Activated T-helper 17 cell treated with anti-CD3 and anti-CD28 coated beads, Interleukin-2, amount 50 U/mL, for 72 hours (primary cell): ENCODE measurements at regions not wholly inside any gene's neighbourhood (a gene's known extent, or its start where the extent isn't known, plus 50 kb on each side); places are given as distances from the start of the nearest gene placed in this dataset.
"Not testable (repeated sequence)": the region's sequence is repeated elsewhere in the genome, so short reads cannot be mapped to it uniquely, and the experiment has no call there.

ENCODE experiments used
- ATAC-seq: fragments of 150-1000 bp; cut with Tn5 transposase; replicated peaks from 2 replicates; pipeline ENCODE4 v1.10.0; 2021; ENCODE audit warnings: mild to moderate bottlenecking, moderate library complexity
- H3K27ac Mint-ChIP-seq: one replicate; pipeline ENCODE4 v1.8.0; 2022; ENCODE audit warnings: mixed read lengths
- H3K27me3 Mint-ChIP-seq: one replicate; pipeline ENCODE4 v1.8.0; 2022; ENCODE audit warnings: mixed read lengths
- H3K36me3 Mint-ChIP-seq: one replicate; pipeline ENCODE4 v1.8.0; 2022; ENCODE audit warnings: low read depth, mild to moderate bottlenecking, mixed read lengths
- H3K4me1 Mint-ChIP-seq: one replicate; pipeline ENCODE4 v1.8.0; 2022; ENCODE audit warnings: mixed read lengths
- H3K4me3 Mint-ChIP-seq: one replicate; pipeline ENCODE4 v1.8.0; 2022; ENCODE audit warnings: mild to moderate bottlenecking, mixed read lengths
- H3K9me3 Mint-ChIP-seq: one replicate; pipeline ENCODE4 v1.8.0; 2022; ENCODE audit warnings: mixed read lengths

GRCh38 chr3:106086636-106087035 is 217.8 kb upstream of the CBLB start:
- ATAC-seq, result no peak
- Mint-ChIP-seq H3K27me3 (no peaks in the 10 kb centered on the region), H3K36me3 (no peaks in the 10 kb centered on the region), H3K4me3 (no peak overlapping the region), H3K27ac (no peak overlapping the region), H3K9me3 (no peaks in the 10 kb centered on the region), H3K4me1 (no peaks in the 10 kb centered on the region)

- Mint-ChIP-seq H3K27me3 (no peaks in the 10 kb centered on the region), H3K4me3 (no peak overlapping the region)
- ATAC-seq, result no peak
Observed at GRCh38 chr3:106088304-106088703, 219.5 kb upstream of the CBLB start.

DNA sequence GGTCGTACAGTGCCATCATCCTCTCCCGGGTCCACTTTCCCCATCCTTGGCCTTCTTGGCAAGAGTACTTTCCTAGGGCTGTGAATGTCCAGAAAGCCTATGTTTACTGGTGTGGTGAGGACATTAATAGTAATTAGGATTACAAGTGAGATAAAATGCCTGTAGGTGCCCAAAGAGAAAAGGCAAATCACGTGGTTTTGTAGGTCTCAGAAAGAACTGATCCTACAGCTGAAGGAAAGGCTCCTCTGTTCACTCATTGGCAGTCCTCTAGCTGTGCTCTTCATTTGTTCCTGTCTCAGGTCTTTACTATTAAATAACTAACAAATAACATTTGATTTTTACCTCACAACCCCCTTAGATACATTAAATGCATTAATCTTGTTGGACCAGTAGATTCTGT is 220.1 kb upstream of the CBLB start:
- no peak for ATAC-seq
- Mint-ChIP-seq H3K27ac (no peak overlapping the region), H3K36me3 (no peaks in the 10 kb centered on the region), H3K27me3 (no peaks in the 10 kb centered on the region), H3K9me3 (no peaks in the 10 kb centered on the region), H3K4me1 (no peaks in the 10 kb centered on the region), H3K4me3 (no peak overlapping the region)

More at GRCh38 chr3:106088304-106088703, 219.5 kb upstream of the CBLB start:
- Mint-ChIP-seq H3K9me3 (no peaks in the 10 kb centered on the region), H3K27ac (no peak overlapping the region), H3K4me1 (no peaks in the 10 kb centered on the region), H3K36me3 (no peaks in the 10 kb centered on the region)

DNA sequence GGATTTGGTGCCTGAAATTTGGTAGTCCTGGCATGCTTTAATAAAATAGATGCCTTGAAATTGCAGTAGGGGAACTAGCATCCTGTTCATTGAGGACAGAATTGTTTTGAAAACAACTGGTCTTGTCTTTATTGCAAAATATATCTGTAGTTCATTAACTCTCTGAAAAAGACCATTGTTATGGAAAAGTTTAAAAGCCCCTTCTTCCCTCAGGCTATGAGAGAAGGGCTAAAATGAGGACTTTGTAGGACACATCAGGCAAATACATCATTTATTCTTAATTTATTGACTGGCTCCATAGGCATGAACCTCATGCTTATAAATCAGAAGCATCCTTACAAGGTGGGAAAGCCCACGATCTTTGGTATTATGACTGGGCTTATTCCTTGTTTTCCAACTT is 221.0 kb upstream of the CBLB start:
- ATAC-seq, result no peak
- H3K27me3 Mint-ChIP-seq, result no peaks in the 10 kb centered on the region
- no peak overlapping the region for H3K4me3 Mint-ChIP-seq
- no peaks in the 10 kb centered on the region for H3K36me3 Mint-ChIP-seq
- no peaks in the 10 kb centered on the region for H3K4me1 Mint-ChIP-seq
- no peaks in the 10 kb centered on the region for H3K9me3 Mint-ChIP-seq
- H3K27ac Mint-ChIP-seq, result no peak overlapping the region

GRCh38 chr3:106092792-106093191 is 224.0 kb upstream of the CBLB start:
- H3K27ac Mint-ChIP-seq, result no peak overlapping the region
- H3K4me3 Mint-ChIP-seq, result no peak overlapping the region
- no peaks in the 10 kb centered on the region for H3K9me3 Mint-ChIP-seq
- ATAC-seq, result peak; percentile 95
- H3K36me3 Mint-ChIP-seq, result no peaks in the 10 kb centered on the region
- H3K4me1 Mint-ChIP-seq, result no peaks in the 10 kb centered on the region
- H3K27me3 Mint-ChIP-seq, result no peaks in the 10 kb centered on the region

- no peak for ATAC-seq
- no peaks in the 10 kb centered on the region for H3K27me3 Mint-ChIP-seq
- no peak overlapping the region for H3K4me3 Mint-ChIP-seq
- no peak overlapping the region for H3K27ac Mint-ChIP-seq
- H3K9me3 Mint-ChIP-seq, result no peaks in the 10 kb centered on the region
- H3K36me3 Mint-ChIP-seq, result no peaks in the 10 kb centered on the region
- H3K4me1 Mint-ChIP-seq, result no peaks in the 10 kb centered on the region
Observed at GRCh38 chr3:106093616-106094015, 224.8 kb upstream of the CBLB start.

GRCh38 chr3:106097817-106098435 is 229.1 kb upstream of the CBLB start:
- no peaks in the 10 kb centered on the region for H3K4me1 Mint-ChIP-seq
- H3K9me3 Mint-ChIP-seq, result peaks cover 8% of the 10 kb centered on the region
- ATAC-seq, result no peak
- H3K36me3 Mint-ChIP-seq, result no peaks in the 10 kb centered on the region
- H3K4me3 Mint-ChIP-seq, result no peak overlapping the region
- no peak overlapping the region for H3K27ac Mint-ChIP-seq
- H3K27me3 Mint-ChIP-seq, result no peaks in the 10 kb centered on the region

DNA sequence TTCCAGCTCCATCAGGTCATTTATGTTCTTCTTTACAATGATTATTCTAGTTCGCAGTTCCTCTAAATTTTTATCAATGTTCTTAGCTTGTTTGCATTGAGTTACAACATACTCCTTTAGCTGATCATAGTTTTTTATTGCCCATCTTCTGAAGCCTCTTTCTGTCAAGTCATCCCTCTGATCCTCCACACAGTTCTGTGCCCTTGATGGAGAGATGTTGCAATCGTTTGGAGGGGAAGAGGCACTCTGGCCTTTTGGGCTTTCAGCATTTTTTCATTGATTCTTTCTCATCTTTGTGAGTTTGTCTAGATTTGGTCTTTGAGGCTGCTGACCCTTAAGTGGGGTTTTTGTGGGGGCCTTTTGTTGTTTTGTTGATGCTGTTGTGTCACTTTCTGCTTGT is 234.6 kb upstream of the CBLB start:
- ATAC-seq, result no peak
- Mint-ChIP-seq H3K27me3 (no peaks in the 10 kb centered on the region), H3K4me1 (no peaks in the 10 kb centered on the region), H3K27ac (no peak overlapping the region), H3K36me3 (no peaks in the 10 kb centered on the region), H3K4me3 (no peak overlapping the region), H3K9me3 (peaks cover 8% of the 10 kb centered on the region)

- Mint-ChIP-seq H3K27me3 (no peaks in the 10 kb centered on the region), H3K4me1 (no peaks in the 10 kb centered on the region), H3K9me3 (peaks cover 8% of the 10 kb centered on the region), H3K36me3 (no peaks in the 10 kb centered on the region), H3K27ac (no peak overlapping the region), H3K4me3 (no peak overlapping the region)
- ATAC-seq, result no peak
Observed at GRCh38 chr3:106104078-106104477, 235.3 kb upstream of the CBLB start.

- ATAC-seq, result no peak
- Mint-ChIP-seq H3K27ac (peak overlapping the region; percentile 62), H3K27me3 (no peaks in the 10 kb centered on the region), H3K9me3 (no peaks in the 10 kb centered on the region), H3K4me3 (no peak overlapping the region), H3K36me3 (no peaks in the 10 kb centered on the region), H3K4me1 (no peaks in the 10 kb centered on the region)
Observed at GRCh38 chr3:106108925-106109324, 240.1 kb upstream of the CBLB start.

DNA sequence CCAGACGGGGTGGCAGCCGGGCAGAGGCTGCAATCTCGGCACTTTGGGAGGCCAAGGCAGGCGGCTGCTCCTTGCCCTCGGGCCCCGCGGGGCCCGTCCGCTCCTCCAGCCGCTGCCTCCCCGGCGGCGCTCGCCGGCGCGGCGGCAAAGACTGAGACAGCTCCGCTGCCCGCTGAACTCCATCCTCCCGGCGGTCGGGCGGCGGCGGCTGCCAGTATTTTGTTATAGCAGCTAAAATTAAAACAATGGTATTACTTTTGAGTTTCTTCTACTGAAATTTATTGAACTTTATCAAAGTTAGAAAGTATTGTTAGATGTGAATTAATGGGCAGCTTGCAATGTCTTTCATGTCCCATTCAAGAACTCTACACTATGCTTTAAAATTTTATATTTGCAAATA is 243.7 kb upstream of the CBLB start:
- H3K27ac Mint-ChIP-seq, ATAC-seq, H3K36me3 Mint-ChIP-seq, H3K27me3 Mint-ChIP-seq, H3K4me3 Mint-ChIP-seq, H3K9me3 Mint-ChIP-seq, H3K4me1 Mint-ChIP-seq: not testable (repeated sequence)

GRCh38 chr3:106113747-106114146 is 244.9 kb upstream of the CBLB start:
- Mint-ChIP-seq H3K27me3 (no peaks in the 10 kb centered on the region), H3K9me3 (no peaks in the 10 kb centered on the region), H3K4me1 (no peaks in the 10 kb centered on the region), H3K4me3 (no peak overlapping the region), H3K36me3 (no peaks in the 10 kb centered on the region), H3K27ac (no peak overlapping the region)
- ATAC-seq, result no peak

DNA sequence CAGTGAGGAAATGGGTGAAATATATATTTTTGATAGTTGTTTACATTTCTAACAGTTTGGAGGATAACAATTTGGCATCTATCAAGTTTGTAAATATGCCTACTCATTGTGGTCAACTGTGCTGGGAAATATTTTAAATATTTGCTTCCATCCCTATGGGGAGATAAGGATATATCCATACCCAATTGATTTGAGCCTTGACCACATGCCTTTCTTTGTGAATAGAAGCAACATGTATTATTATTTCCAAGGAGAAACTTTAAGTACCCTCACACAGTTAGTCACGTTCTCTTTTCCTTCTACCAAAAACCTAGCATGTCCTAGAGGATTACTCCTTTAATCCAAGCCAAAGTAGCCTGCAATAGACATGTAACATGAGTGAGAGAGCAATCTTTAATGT is 245.4 kb upstream of the CBLB start:
- no peaks in the 10 kb centered on the region for H3K27me3 Mint-ChIP-seq
- no peak for ATAC-seq
- no peaks in the 10 kb centered on the region for H3K4me1 Mint-ChIP-seq
- H3K36me3 Mint-ChIP-seq, result no peaks in the 10 kb centered on the region
- no peak overlapping the region for H3K27ac Mint-ChIP-seq
- no peak overlapping the region for H3K4me3 Mint-ChIP-seq
- no peaks in the 10 kb centered on the region for H3K9me3 Mint-ChIP-seq

- Mint-ChIP-seq H3K36me3 (no peaks in the 10 kb centered on the region), H3K27me3 (no peaks in the 10 kb centered on the region), H3K9me3 (no peaks in the 10 kb centered on the region), H3K27ac (no peak overlapping the region), H3K4me1 (peaks cover 6% of the 10 kb centered on the region), H3K4me3 (no peak overlapping the region)
- ATAC-seq, result no peak
Observed at GRCh38 chr3:106114848-106115247, 246.0 kb upstream of the CBLB start.

DNA sequence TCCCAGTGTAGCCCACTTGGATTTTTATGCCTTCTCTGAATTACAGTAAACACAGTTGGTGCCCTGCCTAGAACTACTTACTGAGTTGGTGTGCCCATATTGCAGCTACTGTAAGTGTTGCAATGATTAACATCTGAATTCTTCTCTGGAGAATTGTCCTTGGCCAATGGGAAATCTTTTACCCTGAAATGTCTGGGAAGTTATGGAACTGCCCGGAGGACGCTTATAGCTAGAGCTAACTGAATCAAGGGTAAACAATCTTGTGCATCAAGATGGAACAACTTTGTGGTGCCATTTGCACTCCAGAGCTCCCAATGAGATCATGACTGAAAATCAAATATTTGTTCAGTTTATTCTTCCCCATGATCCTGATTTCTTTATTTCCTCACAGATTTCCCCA is 246.7 kb upstream of the CBLB start:
- Mint-ChIP-seq H3K27ac (no peak overlapping the region), H3K27me3 (no peaks in the 10 kb centered on the region), H3K4me1 (peaks cover 10% of the 10 kb centered on the region), H3K4me3 (no peak overlapping the region), H3K9me3 (no peaks in the 10 kb centered on the region), H3K36me3 (no peaks in the 10 kb centered on the region)
- no peak for ATAC-seq
